NT2/D1 (cell line): ENCODE measurements at regions not wholly inside any gene's neighbourhood (a gene's known extent, or its start where the extent isn't known, plus 50 kb on each side); places are given as distances from the start of the nearest gene placed in this dataset.

Experiments
- SUZ12 ChIP-seq: IDR thresholded peaks from 2 replicates; pipeline ENCODE4 v1.6.1; 2011; ENCODE audit not compliant: insufficient read length, insufficient read depth; ENCODE audit errors: extremely low read depth
- YY1 ChIP-seq: IDR thresholded peaks from 2 replicates; pipeline ENCODE4 v1.6.1; 2011; ENCODE audit not compliant: insufficient read length, insufficient read depth
- ZNF274 ChIP-seq: IDR thresholded peaks from 2 replicates; pipeline ENCODE4 v1.6.1; 2011; ENCODE audit warnings: mild to moderate bottlenecking, low read depth, low read length

GRCh38 chr1:216846339-216846738 lies 123.1 kb upstream of the ESRRG start:
- TF ChIP-seq ZNF274 (no peak), YY1 (no peak), SUZ12 (no peak)
